Naive thymus-derived CD4-positive, alpha-beta T cell (primary cell): ENCODE measurements at regions not wholly inside any gene's neighbourhood (a gene's known extent, or its start where the extent isn't known, plus 50 kb on each side); places are given as distances from the start of the nearest gene placed in this dataset.

Source experiments
- ATAC-seq: fragments of 150-1000 bp; cut with Tn5 transposase; 2 replicates; pipeline ENCODE4 v1.10.0; 2021; ENCODE audit warnings: mild to moderate bottlenecking, moderate library complexity
- CTCF ChIA-PET: fragments of 350-600 bp; sonication (Branson Sonifier 250); formaldehyde crosslinking; loops from one replicate; lab custom pipeline; 2021; ENCODE audit warnings: antibody characterized with exemption; lab: Charles Lee
- POLR2A ChIA-PET: fragments of 350-600 bp; sonication (Branson Sonifier 250); formaldehyde crosslinking; loops from one replicate; lab custom pipeline; 2021; ENCODE audit warnings: antibody characterized with exemption, inconsistent platforms; lab: Charles Lee
- DNase-seq, 9 donors: peaks; one replicate each; pipeline versions ENCODE4 v3.0.0 to v3.0.0-alpha.2; 2020 to 2022; ENCODE audit warnings: mixed read lengths in 1 of 9
- H3K27ac ChIP-seq: one replicate; pipeline ENCODE4 v1.7.0; 2013; ENCODE audit warnings: mild to moderate bottlenecking, low read depth, low read length, moderate library complexity
- H3K27me3 ChIP-seq, 2 donors: one replicate each; pipeline ENCODE4 v1.7.0; 2013; ENCODE audit warnings: low read length in 2 of 2, mild to moderate bottlenecking in 2 of 2, moderate library complexity in 2 of 2; ENCODE audit not compliant: control insufficient read depth in 2 of 2, insufficient read depth in 2 of 2
- H3K36me3 ChIP-seq, 3 experiments: 1 replicate in 2 of 3; 2 replicates in 1 of 3; pipeline ENCODE4 v1.7.0; 2013; ENCODE audit warnings: low read length in 3 of 3, mild to moderate bottlenecking in 3 of 3, moderate library complexity in 1 of 3; ENCODE audit not compliant: insufficient read depth in 3 of 3, control insufficient read depth in 2 of 3
- H3K4me1 ChIP-seq, 2 donors: one replicate each; pipeline ENCODE4 v1.7.0; 2013; ENCODE audit warnings: low read length in 2 of 2, mild to moderate bottlenecking in 2 of 2, moderate library complexity in 1 of 2; ENCODE audit not compliant: control insufficient read depth in 2 of 2, insufficient read depth in 2 of 2
- H3K4me3 ChIP-seq: 2 replicates; pipeline ENCODE4 v1.7.0; 2013; ENCODE audit warnings: mild to moderate bottlenecking, low read length
- H3K9me3 ChIP-seq, 3 experiments: 1 replicate in 2 of 3; 2 replicates in 1 of 3; pipeline ENCODE4 v1.7.0; 2013; ENCODE audit warnings: low read length in 3 of 3; ENCODE audit not compliant: control insufficient read depth in 2 of 3
- H3K27ac Mint-ChIP-seq, 9 donors: one replicate each; pipeline ENCODE4 v1.8.0; 2020 to 2022; ENCODE audit warnings: mixed read lengths in 9 of 9, mild to moderate bottlenecking in 8 of 9, moderate library complexity in 5 of 9, inconsistent platforms in 2 of 9
- H3K27me3 Mint-ChIP-seq, 5 donors: one replicate each; pipeline ENCODE4 v1.8.0; 2021 to 2022; ENCODE audit warnings: mixed read lengths in 5 of 5, mild to moderate bottlenecking in 1 of 5
- H3K36me3 Mint-ChIP-seq, 5 donors: one replicate each; pipeline ENCODE4 v1.8.0; 2020 to 2022; ENCODE audit warnings: mixed read lengths in 5 of 5, mild to moderate bottlenecking in 3 of 5, inconsistent platforms in 1 of 5
- H3K4me1 Mint-ChIP-seq, 7 donors: one replicate each; pipeline ENCODE4 v1.8.0; 2020 to 2022; ENCODE audit warnings: mixed read lengths in 7 of 7, mild to moderate bottlenecking in 3 of 7, inconsistent platforms in 1 of 7
- H3K4me3 Mint-ChIP-seq, 10 donors: one replicate each; pipeline ENCODE4 v1.8.0; 2020 to 2022; ENCODE audit warnings: mild to moderate bottlenecking in 10 of 10, mixed read lengths in 10 of 10, moderate library complexity in 6 of 10, inconsistent platforms in 2 of 10
- H3K9me3 Mint-ChIP-seq, 11 donors: one replicate each; pipeline ENCODE4 v1.8.0; 2020 to 2022; ENCODE audit warnings: mixed read lengths in 11 of 11, mild to moderate bottlenecking in 4 of 11, inconsistent platforms in 1 of 11, moderate library complexity in 1 of 11
- intact Hi-C, 2 donors: fragments of 100-400 bp; cut with micrococcal nuclease; formaldehyde crosslinking; loops; one replicate each; pipeline ENCODE4 v1.15.1; 2023

- ChIA-PET POLR2A (no interaction called here), CTCF (interaction anchor here (0.6 kb wide), 1 partner anchor 343 kb away, joined by 3 read pairs; no protein-coding TSS in a partner anchor)
- H3K9me3 ChIP-seq: no peaks in the 10 kb centered on the region
- no peaks in the 10 kb centered on the region for H3K4me1 ChIP-seq
- H3K9me3 Mint-ChIP-seq: no peaks in the 10 kb centered on the region
- intact Hi-C loops: loop anchor here in 1 of 2 donors (5.0 to 10.0 kb wide), 2 partner anchors 211 to 309 kb away; partner anchors contain the start of gene GALNT2
- no peaks in the 10 kb centered on the region for H3K27me3 ChIP-seq
- peak overlapping the region; percentile 28 for H3K27ac ChIP-seq
- H3K4me3 Mint-ChIP-seq: peak overlapping the region; percentile 82 to 92 (median 90)
- H3K4me1 Mint-ChIP-seq: peaks cover 5 to 14% (median 10%) of the 10 kb centered on the region in 7 donors
- H3K27ac Mint-ChIP-seq: peak overlapping the region; percentile 23 to 95 (median 83)
- ATAC-seq (peak; percentile 81), DNase-seq (peak in 5 of 9 donors; percentile 8 to 45 (median 30))
- peaks cover 0 to 5% (median 0%) of the 10 kb centered on the region in 5 donors for H3K27me3 Mint-ChIP-seq
- H3K4me3 ChIP-seq: peak overlapping the region; percentile 40
- no peaks in the 10 kb centered on the region for H3K36me3 ChIP-seq
- no peaks in the 10 kb centered on the region for H3K36me3 Mint-ChIP-seq
Observed at GRCh38 chr1:229856009-229856650, 210.9 kb upstream of the GALNT2 start.

- no peaks in the 10 kb centered on the region for H3K27me3 ChIP-seq
- POLR2A ChIA-PET: no interaction called here
Observed at GRCh38 chr1:229857585-229857984, 209.5 kb upstream of the GALNT2 start.

GRCh38 chr1:229859026-229859425 lies 208.0 kb upstream of the GALNT2 start:
- Mint-ChIP-seq H3K36me3 (no peaks in the 10 kb centered on the region), H3K4me3 (no peak overlapping the region), H3K4me1 (peaks cover 5 to 14% (median 10%) of the 10 kb centered on the region in 7 donors), H3K27me3 (peaks cover 0 to 6% (median 3%) of the 10 kb centered on the region in 5 donors), H3K27ac (no peak overlapping the region), H3K9me3 (no peaks in the 10 kb centered on the region)
- POLR2A ChIA-PET: no interaction called here
- H3K9me3 ChIP-seq: no peaks in the 10 kb centered on the region
- CTCF ChIA-PET: no interaction called here
- no peak for ATAC-seq
- no peak overlapping the region for H3K4me3 ChIP-seq
- no peak for DNase-seq
- no peaks in the 10 kb centered on the region for H3K4me1 ChIP-seq
- H3K36me3 ChIP-seq: no peaks in the 10 kb centered on the region
- intact Hi-C loops: loop anchor here in 1 of 2 donors (5.0 to 10.0 kb wide), 2 partner anchors 208 to 306 kb away; partner anchors contain the start of gene GALNT2
- no peaks in the 10 kb centered on the region for H3K27me3 ChIP-seq
- no peak overlapping the region for H3K27ac ChIP-seq

More at GRCh38 chr1:229857585-229857984, 209.5 kb upstream of the GALNT2 start:
- H3K4me1 ChIP-seq: no peaks in the 10 kb centered on the region
- ATAC-seq (no peak), DNase-seq (no peak)
- Mint-ChIP-seq H3K27me3 (peaks cover 0 to 6% (median 3%) of the 10 kb centered on the region in 5 donors), H3K4me3 (peak overlapping the region in 1 of 10 donors; percentile 22), H3K36me3 (no peaks in the 10 kb centered on the region), H3K27ac (no peak overlapping the region), H3K4me1 (peaks cover 5 to 14% (median 10%) of the 10 kb centered on the region in 7 donors), H3K9me3 (no peaks in the 10 kb centered on the region)
- no peaks in the 10 kb centered on the region for H3K36me3 ChIP-seq
- H3K4me3 ChIP-seq: no peak overlapping the region
- CTCF ChIA-PET: no interaction called here
- intact Hi-C loops: loop anchor here in 1 of 2 donors (5.0 to 10.0 kb wide), 2 partner anchors 210 to 307 kb away; partner anchors contain the start of gene GALNT2
- no peaks in the 10 kb centered on the region for H3K9me3 ChIP-seq
- no peak overlapping the region for H3K27ac ChIP-seq

- no peaks in the 10 kb centered on the region for H3K9me3 Mint-ChIP-seq
- Histone ChIP-seq H3K27ac (no peak overlapping the region), H3K9me3 (no peaks in the 10 kb centered on the region), H3K4me3 (no peak overlapping the region), H3K27me3 (no peaks in the 10 kb centered on the region), H3K4me1 (no peaks in the 10 kb centered on the region), H3K36me3 (no peaks in the 10 kb centered on the region)
- no peak overlapping the region for H3K27ac Mint-ChIP-seq
- no peak overlapping the region for H3K4me3 Mint-ChIP-seq
- ChIA-PET POLR2A (no interaction called here), CTCF (no interaction called here)
- no peaks in the 10 kb centered on the region for H3K36me3 Mint-ChIP-seq
- peaks cover 0 to 6% (median 0%) of the 10 kb centered on the region in 5 donors for H3K27me3 Mint-ChIP-seq
- ATAC-seq: no peak
- intact Hi-C loops: no loop called here
- peaks cover 3 to 5% (median 5%) of the 10 kb centered on the region in 7 donors for H3K4me1 Mint-ChIP-seq
- no peak for DNase-seq
Observed at GRCh38 chr1:229860926-229861325, 206.1 kb upstream of the GALNT2 start.

GRCh38 chr1:229862017-229862774 lies 204.8 kb upstream of the GALNT2 start:
- ChIA-PET CTCF (no interaction called here), POLR2A (no interaction called here)
- H3K4me1 Mint-ChIP-seq: peaks cover 0 to 4% (median 0%) of the 10 kb centered on the region in 7 donors
- H3K27me3 Mint-ChIP-seq: peaks cover 0 to 11% (median 0%) of the 10 kb centered on the region in 5 donors
- H3K27ac Mint-ChIP-seq: no peak overlapping the region
- Histone ChIP-seq H3K4me3 (no peak overlapping the region), H3K9me3 (no peaks in the 10 kb centered on the region), H3K4me1 (no peaks in the 10 kb centered on the region), H3K36me3 (no peaks in the 10 kb centered on the region), H3K27me3 (no peaks in the 10 kb centered on the region), H3K27ac (no peak overlapping the region)
- no peak overlapping the region for H3K4me3 Mint-ChIP-seq
- no peaks in the 10 kb centered on the region for H3K36me3 Mint-ChIP-seq
- no peaks in the 10 kb centered on the region for H3K9me3 Mint-ChIP-seq
- intact Hi-C loops: no loop called here
- ATAC-seq: no peak
- no peak for DNase-seq

- Mint-ChIP-seq H3K27ac (no peak overlapping the region), H3K4me1 (peaks cover 0 to 4% (median 0%) of the 10 kb centered on the region in 7 donors), H3K4me3 (no peak overlapping the region), H3K36me3 (no peaks in the 10 kb centered on the region), H3K27me3 (peaks cover 0 to 14% (median 3%) of the 10 kb centered on the region in 5 donors), H3K9me3 (peaks cover 0 to 2% (median 0%) of the 10 kb centered on the region in 11 donors)
- Histone ChIP-seq H3K27me3 (no peaks in the 10 kb centered on the region), H3K27ac (no peak overlapping the region), H3K4me1 (no peaks in the 10 kb centered on the region), H3K36me3 (no peaks in the 10 kb centered on the region), H3K9me3 (no peaks in the 10 kb centered on the region), H3K4me3 (no peak overlapping the region)
- ATAC-seq (no peak), DNase-seq (no peak)
- ChIA-PET CTCF (no interaction called here), POLR2A (no interaction called here)
- intact Hi-C loops: no loop called here
Observed at GRCh38 chr1:229863651-229864545, 203.1 kb upstream of the GALNT2 start.
